Osteoblast (primary cell): ENCODE measurements at regions not wholly inside any gene's neighbourhood (a gene's known extent, or its start where the extent isn't known, plus 50 kb on each side); places are given as distances from the start of the nearest gene placed in this dataset.

Source experiments
- DNase-seq: peaks from one replicate; pipeline ENCODE4 v3.0.0; 2011; ENCODE audit warnings: low spot score, mixed read lengths; ENCODE audit not compliant: insufficient read length; ENCODE audit errors: missing footprints
- H2AFZ ChIP-seq: 2 replicates; pipeline ENCODE4 v1.6.0; 2011; ENCODE audit warnings: mild to moderate bottlenecking, low read length
- H3K27ac ChIP-seq: 2 replicates; pipeline ENCODE4 v1.5.1; 2011; ENCODE audit warnings: mild to moderate bottlenecking, low read depth, low read length, moderate library complexity
- H3K27me3 ChIP-seq: 2 replicates; pipeline ENCODE4 v1.6.0; 2012; ENCODE audit warnings: mild to moderate bottlenecking, control low read depth, inconsistent platforms, low read length, moderate library complexity; ENCODE audit not compliant: insufficient read depth
- H3K36me3 ChIP-seq: 2 replicates; pipeline ENCODE4 v1.5.1; 2011; ENCODE audit warnings: mild to moderate bottlenecking, low read length, control low read depth, moderate library complexity; ENCODE audit not compliant: insufficient read depth
- H3K4me1 ChIP-seq: 2 replicates; pipeline ENCODE4 v1.5.1; 2011; ENCODE audit warnings: mild to moderate bottlenecking, low read length, control low read depth, moderate library complexity; ENCODE audit not compliant: insufficient read depth
- H3K4me2 ChIP-seq: 2 replicates; pipeline ENCODE4 v1.6.0; 2011; ENCODE audit warnings: mild to moderate bottlenecking, low read length; ENCODE audit not compliant: insufficient read depth
- H3K4me3 ChIP-seq: fragments of 200-600 bp; sonication (generic); 3 replicates; pipeline ENCODE4 v1.5.1; 2012; ENCODE audit warnings: mild to moderate bottlenecking, low read length, inconsistent platforms; ENCODE audit not compliant: insufficient read depth
- H3K79me2 ChIP-seq: 2 replicates; pipeline ENCODE4 v1.6.0; 2012; ENCODE audit warnings: mild to moderate bottlenecking, low read length, control low read depth, inconsistent platforms; ENCODE audit not compliant: insufficient read depth
- H3K9me3 ChIP-seq: 2 replicates; pipeline ENCODE4 v1.5.1; 2011; ENCODE audit warnings: low read depth, low read length, control low read depth
- H4K20me1 ChIP-seq: 2 replicates; pipeline ENCODE4 v1.6.0; 2012; ENCODE audit warnings: mild to moderate bottlenecking, low read length, control low read depth; ENCODE audit not compliant: insufficient read depth
- CTCF ChIP-seq: IDR thresholded peaks from 2 replicates; pipeline ENCODE4 v1.5.1; 2011; ENCODE audit warnings: mild to moderate bottlenecking, low read depth, low read length, moderate library complexity; ENCODE audit errors: extremely low read depth

GRCh38 chr20:22101606-22102005, 396.1 kb downstream of the PAX1 start:
- no peak overlapping the region for H3K4me3 ChIP-seq
- no peak for TF ChIP-seq CTCF
- no peaks in the 10 kb centered on the region for H3K79me2 ChIP-seq
- no peak for DNase-seq
- H2AFZ ChIP-seq, result no peak overlapping the region
- H3K4me1 ChIP-seq, result no peaks in the 10 kb centered on the region
- no peaks in the 10 kb centered on the region for H4K20me1 ChIP-seq
- no peaks in the 10 kb centered on the region for H3K9me3 ChIP-seq
- no peak overlapping the region for H3K4me2 ChIP-seq
- no peaks in the 10 kb centered on the region for H3K27me3 ChIP-seq
- no peak overlapping the region for H3K27ac ChIP-seq
- H3K36me3 ChIP-seq, result no peaks in the 10 kb centered on the region

GRCh38 chr20:22100686-22101085, 395.2 kb downstream of the PAX1 start:
- Histone ChIP-seq H3K4me3 (no peak overlapping the region), H3K4me1 (no peaks in the 10 kb centered on the region), H3K4me2 (no peak overlapping the region), H3K9me3 (no peaks in the 10 kb centered on the region), H3K36me3 (no peaks in the 10 kb centered on the region), H3K79me2 (no peaks in the 10 kb centered on the region), H3K27ac (no peak overlapping the region), H3K27me3 (no peaks in the 10 kb centered on the region), H2AFZ (no peak overlapping the region), H4K20me1 (no peaks in the 10 kb centered on the region)
- DNase-seq, result no peak
- no peak for TF ChIP-seq CTCF

- H2AFZ ChIP-seq, result no peak overlapping the region
- H3K9me3 ChIP-seq, result no peaks in the 10 kb centered on the region
- no peak overlapping the region for H3K4me2 ChIP-seq
- H3K36me3 ChIP-seq, result no peaks in the 10 kb centered on the region
- H4K20me1 ChIP-seq, result no peaks in the 10 kb centered on the region
- no peaks in the 10 kb centered on the region for H3K79me2 ChIP-seq
- no peaks in the 10 kb centered on the region for H3K4me1 ChIP-seq
- no peak for TF ChIP-seq CTCF
- no peak overlapping the region for H3K27ac ChIP-seq
- no peak overlapping the region for H3K4me3 ChIP-seq
- H3K27me3 ChIP-seq, result no peaks in the 10 kb centered on the region
- no peak for DNase-seq
These were observed 393.9 kb downstream of the PAX1 start for GRCh38 chr20:22099348-22099747.

GRCh38 chr20:22098511-22098910, 393.0 kb downstream of the PAX1 start:
- Histone ChIP-seq H3K4me1 (no peaks in the 10 kb centered on the region), H3K27me3 (no peaks in the 10 kb centered on the region)

More at GRCh38 chr20:22098511-22098910, 393.0 kb downstream of the PAX1 start:
- Histone ChIP-seq H2AFZ (no peak overlapping the region), H3K4me2 (no peak overlapping the region), H3K79me2 (no peaks in the 10 kb centered on the region), H3K9me3 (no peaks in the 10 kb centered on the region), H3K27ac (no peak overlapping the region), H3K36me3 (no peaks in the 10 kb centered on the region), H4K20me1 (no peaks in the 10 kb centered on the region), H3K4me3 (no peak overlapping the region)
- no peak for TF ChIP-seq CTCF
- no peak for DNase-seq
